ENCODE measurements at regions not wholly inside any gene's neighbourhood (a gene's known extent, or its start where the extent isn't known, plus 50 kb on each side); places are given as distances from the start of the nearest gene placed in this dataset.

DNA sequence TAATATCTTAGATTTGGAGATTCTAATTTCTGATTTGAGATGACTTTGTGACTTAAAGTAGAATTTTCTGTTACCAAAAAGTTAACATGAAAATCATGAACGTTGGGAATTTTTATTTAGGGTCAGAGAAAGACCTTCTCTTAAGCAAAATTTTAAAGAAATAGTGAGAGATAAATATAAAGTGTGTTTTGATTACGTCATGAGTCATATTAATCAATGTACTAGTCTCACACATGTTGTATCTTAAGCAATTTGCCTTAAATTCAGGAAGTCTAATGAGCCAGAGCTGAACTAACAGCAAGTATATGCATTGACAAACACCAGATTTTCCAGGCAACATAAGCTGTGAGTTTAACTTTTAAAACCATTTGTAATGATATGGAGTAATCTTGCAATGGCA is 765.5 kb upstream of the SORCS1 start:
- TF ChIP-seq, protein P1, sequence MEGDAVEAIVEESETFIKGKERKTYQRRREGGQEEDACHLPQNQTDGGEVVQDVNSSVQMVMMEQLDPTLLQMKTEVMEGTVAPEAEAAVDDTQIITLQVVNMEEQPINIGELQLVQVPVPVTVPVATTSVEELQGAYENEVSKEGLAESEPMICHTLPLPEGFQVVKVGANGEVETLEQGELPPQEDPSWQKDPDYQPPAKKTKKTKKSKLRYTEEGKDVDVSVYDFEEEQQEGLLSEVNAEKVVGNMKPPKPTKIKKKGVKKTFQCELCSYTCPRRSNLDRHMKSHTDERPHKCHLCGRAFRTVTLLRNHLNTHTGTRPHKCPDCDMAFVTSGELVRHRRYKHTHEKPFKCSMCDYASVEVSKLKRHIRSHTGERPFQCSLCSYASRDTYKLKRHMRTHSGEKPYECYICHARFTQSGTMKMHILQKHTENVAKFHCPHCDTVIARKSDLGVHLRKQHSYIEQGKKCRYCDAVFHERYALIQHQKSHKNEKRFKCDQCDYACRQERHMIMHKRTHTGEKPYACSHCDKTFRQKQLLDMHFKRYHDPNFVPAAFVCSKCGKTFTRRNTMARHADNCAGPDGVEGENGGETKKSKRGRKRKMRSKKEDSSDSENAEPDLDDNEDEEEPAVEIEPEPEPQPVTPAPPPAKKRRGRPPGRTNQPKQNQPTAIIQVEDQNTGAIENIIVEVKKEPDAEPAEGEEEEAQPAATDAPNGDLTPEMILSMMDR (IDR thresholded peaks at IDR 0.05): no peak
- TF ChIP-seq POLR2A (IDR thresholded peaks at IDR 0.05): no peak
- no peak for TF ChIP-seq POLR2AphosphoS5 (IDR thresholded peaks at IDR 0.05)
- no peak for TF ChIP-seq EP300 (IDR thresholded peaks at IDR 0.05)
